Natural killer cell (primary cell): ENCODE measurements at regions not wholly inside any gene's neighbourhood (a gene's known extent, or its start where the extent isn't known, plus 50 kb on each side); places are given as distances from the start of the nearest gene placed in this dataset.

Source experiments
- ATAC-seq, 3 donors: fragments of 150-1000 bp in 2 of 3; fragments of 200-7000 bp in 1 of 3; cut with Tn5 transposase; 1 replicate in 1 of 3; 2 replicates in 2 of 3; pipeline ENCODE4 v1.10.0; 2021; ENCODE audit warnings: mild to moderate bottlenecking in 2 of 3, moderate library complexity in 2 of 3
- DNase-seq, 2 donors: peaks; one replicate each; pipeline versions ENCODE4 v3.0.0 to v3.0.0-alpha.2; 2013 to 2021; ENCODE audit warnings: mixed read lengths in 1 of 2
- H3K27ac ChIP-seq: one replicate; pipeline ENCODE4 v1.5.1; 2013; ENCODE audit warnings: mild to moderate bottlenecking, low read length
- H3K27me3 ChIP-seq: one replicate; pipeline ENCODE4 v1.6.1; 2013; ENCODE audit warnings: low read length; ENCODE audit not compliant: control insufficient read depth, insufficient read depth
- H3K36me3 ChIP-seq: one replicate; pipeline ENCODE4 v1.6.1; 2013; ENCODE audit warnings: low read length; ENCODE audit not compliant: control insufficient read depth, insufficient read depth
- H3K4me1 ChIP-seq: one replicate; pipeline ENCODE4 v1.6.1; 2013; ENCODE audit warnings: low read length; ENCODE audit not compliant: control insufficient read depth, insufficient read depth
- H3K4me3 ChIP-seq: one replicate; pipeline ENCODE4 v1.5.1; 2013; ENCODE audit warnings: low read length
- H3K9me3 ChIP-seq: one replicate; pipeline ENCODE4 v1.6.1; 2013; ENCODE audit warnings: low read length; ENCODE audit not compliant: control insufficient read depth, insufficient read depth
- H3K27ac Mint-ChIP-seq, 2 donors: one replicate each; pipeline ENCODE4 v1.8.0; 2022; ENCODE audit warnings: mild to moderate bottlenecking in 2 of 2, mixed read lengths in 2 of 2, moderate library complexity in 1 of 2
- H3K27me3 Mint-ChIP-seq, 2 donors: one replicate each; pipeline ENCODE4 v1.8.0; 2022; ENCODE audit warnings: low read depth in 2 of 2, mixed read lengths in 2 of 2
- H3K36me3 Mint-ChIP-seq: one replicate; pipeline ENCODE4 v1.8.0; 2022; ENCODE audit warnings: mixed read lengths
- H3K4me1 Mint-ChIP-seq, 2 donors: one replicate each; pipeline ENCODE4 v1.8.0; 2022; ENCODE audit warnings: mixed read lengths in 2 of 2
- H3K4me3 Mint-ChIP-seq: one replicate; pipeline ENCODE4 v1.8.0; 2022; ENCODE audit warnings: mild to moderate bottlenecking, moderate library complexity, mixed read lengths
- H3K9me3 Mint-ChIP-seq, 2 donors: one replicate each; pipeline ENCODE4 v1.8.0; 2022; ENCODE audit warnings: mixed read lengths in 2 of 2
- WGBS: methylation state at CpG from one replicate; pipeline ENCODE4 v1.1.7; 2013; ENCODE audit warnings: missing lambda C conversion rate; ENCODE audit not compliant: insufficient coverage; 5-methylcytosine and 5-hydroxymethylcytosine counted together
- intact Hi-C: fragments of 100-400 bp; cut with micrococcal nuclease; formaldehyde crosslinking; loops from one replicate; pipeline ENCODE4 v1.14.2; 2022
- TF ChIP-seq, protein P1 (sequence below): fragments of 200-600 bp; IDR thresholded peaks from one replicate; pipeline ENCODE4 v1.8.0; 2022; ENCODE audit warnings: antibody characterized with exemption

DNA sequence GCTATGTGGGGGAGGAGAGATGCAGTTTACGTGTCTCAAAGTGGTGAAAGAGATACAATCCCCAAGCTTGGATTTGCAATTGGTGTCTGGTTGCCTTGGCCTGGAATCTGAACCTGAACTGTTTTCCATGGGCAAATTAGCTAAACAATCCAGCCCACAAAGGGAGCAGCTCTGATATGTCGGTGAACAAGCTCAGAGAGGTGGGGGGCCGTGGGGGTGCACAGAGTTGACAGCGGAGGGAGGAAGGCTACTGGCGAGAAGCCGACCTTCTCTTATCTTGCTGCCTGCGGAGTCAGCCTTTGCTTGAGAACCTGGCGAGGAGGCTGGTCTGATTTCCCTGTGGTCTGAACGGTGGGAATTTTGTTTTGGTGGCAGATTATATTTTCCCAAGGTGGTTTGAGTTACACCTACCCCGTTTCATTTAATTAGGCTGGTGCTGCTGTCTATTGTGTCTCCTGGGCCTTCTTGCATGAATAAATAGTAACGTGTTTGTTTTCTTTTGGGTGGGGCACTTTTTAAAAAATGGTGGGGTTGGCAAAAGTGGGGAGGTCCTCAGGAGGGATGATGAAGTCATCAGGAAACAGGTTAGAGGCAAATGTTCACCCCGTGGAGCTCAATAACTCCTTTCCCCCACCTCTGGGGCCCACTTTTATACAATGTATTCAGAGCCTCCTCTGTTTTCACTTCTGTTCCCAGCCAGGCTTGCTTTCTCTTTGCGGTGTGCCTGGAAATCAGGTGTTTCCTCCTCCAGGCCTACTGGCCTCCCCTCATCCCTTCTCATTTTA, 80.9 kb upstream of the IGFBP5 start:
- Histone ChIP-seq H3K4me3 (no peak overlapping the region), H3K27me3 (no peaks in the 10 kb centered on the region), H3K27ac (no peak overlapping the region), H3K4me1 (no peaks in the 10 kb centered on the region), H3K9me3 (no peaks in the 10 kb centered on the region), H3K36me3 (no peaks in the 10 kb centered on the region)
- TF ChIP-seq, protein P1, sequence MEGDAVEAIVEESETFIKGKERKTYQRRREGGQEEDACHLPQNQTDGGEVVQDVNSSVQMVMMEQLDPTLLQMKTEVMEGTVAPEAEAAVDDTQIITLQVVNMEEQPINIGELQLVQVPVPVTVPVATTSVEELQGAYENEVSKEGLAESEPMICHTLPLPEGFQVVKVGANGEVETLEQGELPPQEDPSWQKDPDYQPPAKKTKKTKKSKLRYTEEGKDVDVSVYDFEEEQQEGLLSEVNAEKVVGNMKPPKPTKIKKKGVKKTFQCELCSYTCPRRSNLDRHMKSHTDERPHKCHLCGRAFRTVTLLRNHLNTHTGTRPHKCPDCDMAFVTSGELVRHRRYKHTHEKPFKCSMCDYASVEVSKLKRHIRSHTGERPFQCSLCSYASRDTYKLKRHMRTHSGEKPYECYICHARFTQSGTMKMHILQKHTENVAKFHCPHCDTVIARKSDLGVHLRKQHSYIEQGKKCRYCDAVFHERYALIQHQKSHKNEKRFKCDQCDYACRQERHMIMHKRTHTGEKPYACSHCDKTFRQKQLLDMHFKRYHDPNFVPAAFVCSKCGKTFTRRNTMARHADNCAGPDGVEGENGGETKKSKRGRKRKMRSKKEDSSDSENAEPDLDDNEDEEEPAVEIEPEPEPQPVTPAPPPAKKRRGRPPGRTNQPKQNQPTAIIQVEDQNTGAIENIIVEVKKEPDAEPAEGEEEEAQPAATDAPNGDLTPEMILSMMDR, result no peak
- intact Hi-C loops, result no loop called here
- Mint-ChIP-seq H3K27ac (no peak overlapping the region), H3K27me3 (peaks cover 7 to 10% of the 10 kb centered on the region in 2 donors), H3K4me1 (no peaks in the 10 kb centered on the region), H3K9me3 (no peaks in the 10 kb centered on the region), H3K4me3 (no peak overlapping the region), H3K36me3 (no peaks in the 10 kb centered on the region)
- ATAC-seq (no peak), DNase-seq (no peak)
- 69% methylated on average over 13 of the region's 13 CpGs for WGBS

DNA sequence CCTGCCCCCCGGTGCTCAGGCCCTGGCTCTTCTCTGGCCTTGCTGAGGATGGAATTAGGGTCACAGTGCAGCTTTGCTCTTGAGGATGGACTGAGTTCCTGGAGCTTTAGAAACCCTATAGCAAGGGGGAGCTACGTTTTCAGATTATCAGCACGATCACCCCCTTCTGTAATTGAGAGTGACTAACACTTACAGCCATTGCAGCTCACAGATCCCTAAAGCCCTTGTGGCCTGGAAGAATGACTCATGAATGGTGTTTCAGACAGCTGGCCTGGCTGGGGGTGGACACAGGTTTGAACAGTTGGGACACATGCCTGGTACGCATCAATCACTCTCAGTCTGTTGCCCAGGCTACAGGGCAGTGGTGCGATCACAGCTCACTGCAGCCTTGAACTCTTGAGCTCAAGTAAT, 79.7 kb upstream of the IGFBP5 start:
- 95% methylated on average over 5 of the region's 5 CpGs for WGBS
- H3K4me3 ChIP-seq, result no peak overlapping the region
- no peaks in the 10 kb centered on the region for H3K4me1 ChIP-seq
- H3K27me3 ChIP-seq, result no peaks in the 10 kb centered on the region
- intact Hi-C loops, result no loop called here
- Mint-ChIP-seq H3K4me1 (no peaks in the 10 kb centered on the region), H3K9me3 (no peaks in the 10 kb centered on the region), H3K27me3 (peaks cover 7 to 10% of the 10 kb centered on the region in 2 donors), H3K36me3 (no peaks in the 10 kb centered on the region), H3K27ac (no peak overlapping the region), H3K4me3 (no peak overlapping the region)
- no peak for ATAC-seq
- TF ChIP-seq, protein P1, result no peak
- DNase-seq, result no peak
- H3K9me3 ChIP-seq, result no peaks in the 10 kb centered on the region
- no peak overlapping the region for H3K27ac ChIP-seq
- no peaks in the 10 kb centered on the region for H3K36me3 ChIP-seq

DNA sequence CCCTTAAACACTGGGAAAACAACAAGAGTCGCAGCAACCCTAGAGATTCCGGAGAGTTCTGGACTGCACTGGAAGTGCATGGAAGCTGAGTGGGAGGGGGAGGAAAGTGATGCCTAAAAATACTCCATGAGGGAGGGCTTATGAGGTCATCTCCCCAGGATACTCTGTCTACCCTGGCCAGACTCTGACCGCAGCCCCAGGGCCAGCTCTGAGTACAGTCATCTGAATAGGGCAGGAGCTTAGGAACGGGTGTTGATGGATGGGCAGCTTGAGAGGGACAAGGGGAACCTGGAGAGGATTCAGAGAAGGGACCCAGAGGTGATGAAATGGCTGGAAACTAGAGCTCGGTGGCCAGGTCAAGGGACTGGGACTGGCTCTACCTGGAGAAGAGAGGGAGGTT, 79.3 kb upstream of the IGFBP5 start:
- intact Hi-C loops, result no loop called here
- 95% methylated on average over 5 of the region's 5 CpGs for whole genome bisulfite sequencing
- Histone ChIP-seq H3K4me3 (no peak overlapping the region), H3K9me3 (no peaks in the 10 kb centered on the region), H3K4me1 (no peaks in the 10 kb centered on the region), H3K36me3 (no peaks in the 10 kb centered on the region), H3K27ac (no peak overlapping the region), H3K27me3 (no peaks in the 10 kb centered on the region)
- ATAC-seq, result no peak
- peaks cover 3 to 10% of the 10 kb centered on the region in 2 donors for H3K27me3 Mint-ChIP-seq
- TF ChIP-seq, protein P1, result no peak
- DNase-seq, result no peak
- H3K4me1 Mint-ChIP-seq, result no peaks in the 10 kb centered on the region
- no peaks in the 10 kb centered on the region for H3K9me3 Mint-ChIP-seq
- no peaks in the 10 kb centered on the region for H3K36me3 Mint-ChIP-seq
- H3K27ac Mint-ChIP-seq, result no peak overlapping the region
- H3K4me3 Mint-ChIP-seq, result no peak overlapping the region

DNA sequence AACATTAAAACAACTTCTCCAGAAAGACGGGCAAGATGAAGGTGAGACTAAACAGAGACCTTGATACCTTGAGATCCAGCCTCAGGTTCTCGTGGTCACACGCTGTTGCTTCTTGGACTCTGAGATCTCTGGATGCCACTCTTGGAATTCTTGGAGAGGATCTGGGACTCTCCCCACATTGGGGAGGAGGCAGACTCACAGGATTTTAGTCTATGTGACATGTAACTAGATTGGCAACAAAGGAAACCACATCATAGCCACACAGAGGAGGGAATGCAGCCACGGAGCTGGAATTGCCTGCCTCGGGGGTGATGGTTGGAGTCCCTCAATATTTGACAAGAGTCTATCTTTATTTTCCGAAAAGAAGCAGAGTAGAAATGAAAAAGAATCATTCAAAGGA, 78.8 kb upstream of the IGFBP5 start:
- no peaks in the 10 kb centered on the region for H3K4me1 ChIP-seq
- H3K4me1 Mint-ChIP-seq, result no peaks in the 10 kb centered on the region
- no peak overlapping the region for H3K4me3 ChIP-seq
- intact Hi-C loops, result no loop called here
- H3K9me3 ChIP-seq, result no peaks in the 10 kb centered on the region
- H3K27ac Mint-ChIP-seq, result no peak overlapping the region
- no peak overlapping the region for H3K27ac ChIP-seq
- H3K9me3 Mint-ChIP-seq, result no peaks in the 10 kb centered on the region
- DNase-seq, result no peak
- no peaks in the 10 kb centered on the region for H3K27me3 ChIP-seq
- 89% methylated on average over 6 of the region's 6 CpGs for WGBS
- no peaks in the 10 kb centered on the region for H3K36me3 Mint-ChIP-seq
- no peak for ATAC-seq
- no peaks in the 10 kb centered on the region for H3K36me3 ChIP-seq
- peaks cover 3 to 10% of the 10 kb centered on the region in 2 donors for H3K27me3 Mint-ChIP-seq
- TF ChIP-seq, protein P1, result no peak
- H3K4me3 Mint-ChIP-seq, result no peak overlapping the region
